D341Med (cell line): ENCODE measurements at regions not wholly inside any gene's neighbourhood (a gene's known extent, or its start where the extent isn't known, plus 50 kb on each side); places are given as distances from the start of the nearest gene placed in this dataset.

Experiments
- DNase-seq: peaks from one replicate; pipeline ENCODE4 v3.0.0; 2012; ENCODE audit warnings: low spot score

DNA sequence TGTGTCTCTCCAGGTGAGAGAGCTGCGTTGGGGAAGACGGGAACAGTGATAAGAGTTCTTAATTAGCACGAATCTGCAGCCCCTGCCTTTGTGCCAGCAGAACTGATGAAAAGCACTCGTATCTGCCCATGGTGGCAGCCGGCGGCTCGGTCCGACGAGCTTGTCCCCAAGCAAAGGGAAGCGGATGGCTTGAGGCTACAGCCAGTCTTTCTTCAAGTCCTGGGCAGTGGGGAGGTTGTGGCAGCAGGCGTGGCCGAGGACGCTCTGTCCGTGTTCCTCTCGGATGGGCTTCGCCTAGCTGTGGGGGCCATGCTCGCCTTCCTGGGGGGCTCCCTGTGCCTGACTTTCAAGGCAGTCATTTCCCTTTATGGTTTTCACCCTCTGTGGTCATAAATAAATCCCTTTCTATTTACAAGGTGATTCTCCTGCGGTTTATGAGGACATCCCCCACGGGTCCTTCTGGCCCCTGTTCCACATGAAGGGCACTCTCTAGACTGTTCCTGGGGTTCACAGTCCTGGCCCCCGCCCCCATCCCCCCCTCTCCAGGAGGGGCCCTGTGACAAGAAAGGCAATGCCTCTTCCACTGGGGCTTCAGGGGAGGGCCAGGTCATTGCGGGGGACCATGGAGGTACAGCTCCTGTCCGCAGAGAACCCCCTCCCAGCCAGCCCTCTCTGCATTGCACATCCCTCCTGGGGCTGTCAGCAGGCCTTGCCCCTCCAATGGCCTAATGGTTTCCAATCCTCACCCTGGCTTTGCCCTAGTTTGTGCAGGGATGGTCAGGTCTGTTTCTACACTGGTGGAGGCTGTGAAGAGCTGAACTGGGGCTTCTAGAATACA lies 1212.3 kb downstream of the BRD1 start:
- DNase-seq: no peak

GRCh38 chr22:48613566-48614200 lies 1214.0 kb downstream of the BRD1 start:
- no peak for DNase-seq

- DNase-seq: no peak
Observed at GRCh38 chr22:48612077-48612995, 1215.3 kb downstream of the BRD1 start.

DNA sequence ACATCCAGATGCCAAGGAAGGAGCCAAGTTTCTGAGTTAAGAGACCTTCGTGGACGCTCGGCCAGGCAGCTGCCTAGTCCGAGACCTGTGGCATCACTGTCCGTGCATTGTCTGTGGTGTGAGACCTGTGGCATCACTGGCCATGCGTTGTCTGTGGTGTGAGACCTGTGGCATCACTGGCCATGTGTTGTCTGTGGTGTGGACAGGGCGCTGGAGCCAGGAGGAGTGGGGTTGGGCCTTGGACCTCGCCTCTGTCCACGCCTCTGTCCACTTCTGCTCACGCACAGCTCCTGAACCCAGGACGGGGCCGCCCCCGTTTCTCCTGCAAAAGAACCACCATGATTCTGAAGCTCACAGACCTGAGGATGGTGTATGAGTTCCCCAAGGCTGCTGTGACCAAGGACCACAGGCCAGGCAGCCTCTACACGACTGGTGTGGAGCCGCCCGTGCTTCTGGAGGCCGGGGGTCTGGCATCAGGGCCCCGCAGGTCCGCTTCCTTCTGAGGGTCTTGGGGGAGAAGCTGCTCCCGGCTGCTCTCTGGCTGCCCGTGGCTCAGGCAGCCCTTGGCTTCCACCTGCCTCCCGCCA lies 1218.3 kb downstream of the BRD1 start:
- no peak for DNase-seq

- no peak for DNase-seq
Observed at GRCh38 chr22:48607901-48608662, 1219.6 kb downstream of the BRD1 start.

- DNase-seq: no peak
Observed at GRCh38 chr22:48606684-48607307, 1220.9 kb downstream of the BRD1 start.

DNA sequence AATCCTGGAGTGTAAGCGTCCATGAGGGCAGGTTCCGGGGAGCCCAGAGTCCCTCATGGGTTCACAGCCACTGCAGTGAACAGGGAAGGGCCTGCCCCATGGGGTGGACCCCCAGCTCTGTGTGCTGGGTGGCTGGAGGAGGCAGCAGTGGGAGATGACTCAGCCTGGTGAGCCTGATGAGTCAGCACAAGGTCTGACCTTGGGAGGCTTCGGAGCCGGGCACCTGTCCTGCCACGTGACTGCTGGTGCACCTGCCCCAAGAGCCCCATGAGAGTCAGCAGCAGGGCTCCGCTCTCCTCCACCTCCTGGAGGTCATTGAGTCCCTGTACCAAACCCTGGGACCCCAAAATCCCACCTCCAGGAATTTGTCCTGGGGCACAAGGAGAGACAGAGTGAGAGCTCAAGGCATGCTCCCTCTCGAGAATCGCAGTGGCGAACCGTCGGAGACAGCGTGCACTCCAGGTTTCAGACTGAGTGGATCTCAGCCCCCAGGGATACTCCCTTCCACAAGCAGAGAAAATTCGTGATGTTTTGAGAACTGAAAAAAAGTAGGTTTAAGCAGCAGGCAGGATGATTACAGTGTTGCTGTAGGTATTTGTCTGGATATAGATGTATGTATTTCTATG lies 1221.7 kb downstream of the BRD1 start:
- no peak for DNase-seq

GRCh38 chr22:48605125-48605524 lies 1222.5 kb downstream of the BRD1 start:
- no peak for DNase-seq

DNA sequence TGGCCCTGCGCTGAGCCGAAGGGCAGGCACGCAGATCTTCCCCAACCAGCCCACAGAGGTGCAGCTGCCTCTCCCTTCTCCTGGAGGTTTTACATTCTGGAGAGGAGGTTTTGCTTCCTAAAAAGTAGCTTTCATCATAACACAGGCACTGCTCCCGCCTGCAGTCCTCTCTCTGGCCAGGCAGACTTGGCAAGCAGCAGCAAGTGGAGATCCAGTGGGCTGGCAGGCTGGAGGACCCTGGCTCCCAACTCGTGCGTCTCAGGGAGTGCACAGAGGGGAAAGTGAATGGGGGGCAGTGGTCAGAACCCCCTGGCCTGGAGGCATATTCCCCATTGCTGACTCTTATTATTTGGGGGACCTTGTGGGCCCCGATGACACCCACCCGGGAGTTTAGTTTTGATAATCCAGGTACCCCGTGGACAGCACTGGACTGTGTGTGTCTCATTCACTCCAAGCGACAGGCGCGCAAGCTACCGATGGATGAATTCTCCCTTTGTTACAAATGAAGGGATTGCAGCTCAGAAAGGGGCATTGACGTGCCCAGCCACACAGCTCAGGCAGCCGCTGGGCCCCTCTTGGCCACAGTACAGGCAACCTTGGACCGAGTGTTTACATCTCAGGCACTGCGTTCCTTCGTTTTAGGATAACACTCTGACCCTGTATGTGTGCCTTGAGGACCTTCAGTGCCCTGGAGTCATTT lies 1223.9 kb downstream of the BRD1 start:
- DNase-seq: no peak

- DNase-seq: no peak
Observed at GRCh38 chr22:48602805-48603518, 1224.7 kb downstream of the BRD1 start.

GRCh38 chr22:48600681-48601080 lies 1227.0 kb downstream of the BRD1 start:
- no peak for DNase-seq

DNA sequence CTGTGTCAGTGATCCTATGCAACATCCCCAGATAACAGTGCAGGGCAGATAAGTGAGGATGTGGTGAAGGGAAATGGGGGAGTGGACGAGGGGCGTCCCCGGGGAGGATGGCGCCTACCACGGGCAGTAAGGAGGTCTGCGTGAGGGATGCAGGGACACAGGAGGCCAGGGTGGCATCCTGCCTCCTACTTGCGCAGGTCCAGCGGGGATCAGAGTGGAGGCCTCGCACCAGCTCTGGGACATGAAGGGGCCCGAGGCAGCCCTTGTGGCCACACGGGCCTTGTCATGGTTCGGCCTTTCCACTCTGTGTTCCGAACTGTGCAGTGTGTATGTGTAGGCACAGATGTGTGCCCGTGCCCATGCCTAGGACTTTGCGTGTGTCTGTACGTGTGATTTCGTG lies 1227.5 kb downstream of the BRD1 start:
- no peak for DNase-seq

DNA sequence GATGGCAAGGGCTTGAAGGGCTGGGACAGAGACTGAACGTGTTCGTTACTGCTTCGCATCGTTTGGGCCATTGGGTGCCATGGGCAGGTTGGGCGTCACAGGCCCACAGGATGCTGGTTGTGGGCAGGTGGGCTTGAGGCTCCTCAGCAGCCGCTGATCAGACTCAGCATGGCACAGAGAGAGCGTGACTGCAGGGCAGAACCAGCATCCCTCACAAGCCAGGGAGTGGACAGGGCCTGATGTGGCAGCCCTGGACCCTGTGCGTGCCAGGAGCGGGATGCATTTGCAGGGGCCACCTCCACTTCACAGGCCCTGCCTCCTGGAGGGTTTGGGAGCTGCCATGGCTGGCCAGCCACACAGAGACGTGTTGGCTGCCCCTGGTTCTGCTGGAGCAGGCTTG lies 1228.3 kb downstream of the BRD1 start:
- no peak for DNase-seq

GRCh38 chr22:48596111-48596850 lies 1231.4 kb downstream of the BRD1 start:
- DNase-seq: no peak

GRCh38 chr22:48595511-48595905 lies 1232.2 kb downstream of the BRD1 start:
- no peak for DNase-seq

DNA sequence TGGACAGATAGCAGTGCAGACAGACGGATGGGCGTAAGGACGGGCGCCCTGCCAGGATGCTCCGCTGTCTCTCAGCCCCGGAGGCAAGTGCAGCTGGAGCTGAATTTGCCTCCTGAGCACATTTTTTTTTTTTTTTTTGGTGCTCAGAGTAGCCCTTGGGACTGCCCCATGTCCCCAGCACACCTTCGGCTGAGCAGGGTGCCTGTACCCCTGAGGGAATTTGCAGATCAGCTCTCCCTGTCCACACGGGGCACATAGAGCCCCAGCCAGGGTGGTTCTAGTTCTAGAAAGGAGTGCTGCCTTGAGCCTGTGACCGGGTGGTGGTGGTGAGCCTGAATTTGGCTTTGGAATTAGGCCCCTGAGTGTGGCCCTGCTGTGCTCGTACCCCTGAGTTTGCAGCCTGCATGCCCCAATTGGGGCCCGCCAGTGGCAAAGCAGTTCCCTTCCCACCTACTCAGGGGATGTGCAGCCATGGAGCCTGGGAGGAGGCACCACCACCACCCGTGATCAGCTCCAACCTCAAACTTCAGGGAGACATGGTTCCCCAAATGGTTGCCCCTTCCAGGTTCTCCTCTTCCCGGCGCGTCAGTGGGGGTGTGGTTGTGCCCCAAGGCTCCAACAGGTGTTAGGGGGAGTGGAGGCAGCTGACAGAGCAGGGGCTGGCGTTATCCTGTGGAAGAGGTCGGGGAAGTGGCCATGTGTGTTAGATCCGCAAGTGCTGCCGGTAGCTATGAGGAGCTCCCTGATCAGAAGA lies 1232.7 kb downstream of the BRD1 start:
- DNase-seq: no peak

GRCh38 chr22:48594016-48594756 lies 1233.5 kb downstream of the BRD1 start:
- no peak for DNase-seq
